A673 (cell line): ENCODE measurements at regions not wholly inside any gene's neighbourhood (a gene's known extent, or its start where the extent isn't known, plus 50 kb on each side); places are given as distances from the start of the nearest gene placed in this dataset.

ENCODE experiments used
- CTCF ChIP-seq: fragments of 300-800, 200-600 bp; sonication (generic); conservative IDR thresholded peaks from 2 replicates; pipeline ENCODE4 v1.5.1; 2017; ENCODE audit warnings: low read depth, mild to moderate bottlenecking, antibody characterized with exemption, low read length, moderate library complexity, mixed read lengths
- EZH2 ChIP-seq: fragments of 200-600 bp; sonication (generic); IDR thresholded peaks from 2 replicates; pipeline ENCODE4 v1.6.1; 2017; ENCODE audit warnings: borderline replicate concordance, low read depth, mild to moderate bottlenecking, mixed read lengths, antibody characterized with exemption, low read length; ENCODE audit not compliant: poor library complexity, severe bottlenecking

DNA sequence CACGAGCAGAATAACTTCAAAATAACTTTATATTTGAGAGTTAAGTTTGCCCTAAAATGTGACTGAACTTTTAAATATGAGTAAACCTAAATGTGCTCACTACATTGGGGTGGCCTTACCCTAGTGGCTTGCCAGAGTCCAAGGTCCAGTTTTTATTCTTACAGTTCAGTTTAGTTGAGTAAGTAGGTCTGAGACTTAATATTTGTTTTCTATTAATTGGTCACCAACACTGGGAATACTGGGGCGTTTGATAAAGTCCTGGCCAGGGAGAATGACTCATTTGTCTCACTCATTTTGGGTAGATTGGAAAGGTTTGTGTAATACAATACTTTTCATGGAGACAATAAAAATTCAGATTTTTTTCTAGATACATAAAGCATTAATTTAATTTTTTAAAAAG lies 127.8 kb upstream of the SPATA13 start:
- TF ChIP-seq CTCF (no peak), EZH2 (no peak)
